Liver (tissue), 3 donors: ENCODE measurements at regions not wholly inside any gene's neighbourhood (a gene's known extent, or its start where the extent isn't known, plus 50 kb on each side); places are given as distances from the start of the nearest gene placed in this dataset.

Experiments used
- ATF3 ChIP-seq: IDR thresholded peaks from 2 replicates; pipeline ENCODE4 v1.6.1; 2016; ENCODE audit warnings: antibody characterized with exemption
- EGR1 ChIP-seq, 2 donors: IDR thresholded peaks; 2 replicates each; pipeline ENCODE4 v1.6.1; 2016 to 2018; ENCODE audit warnings: antibody characterized with exemption in 2 of 2, low read depth in 2 of 2
- FOXA1 ChIP-seq: IDR thresholded peaks from 2 replicates; pipeline ENCODE4 v1.6.1; 2016; ENCODE audit warnings: antibody characterized with exemption
- GABPA ChIP-seq, 2 donors: IDR thresholded peaks in 1 of 2; conservative IDR thresholded peaks in 1 of 2; 2 replicates each; pipeline ENCODE4 v1.6.1; 2016; ENCODE audit warnings: antibody characterized with exemption in 2 of 2, mild to moderate bottlenecking in 1 of 2, moderate library complexity in 1 of 2
- HNF4A ChIP-seq, 2 donors: conservative IDR thresholded peaks; 2 replicates each; pipeline ENCODE4 v1.6.1; 2016; ENCODE audit warnings: antibody characterized with exemption in 2 of 2, mild to moderate bottlenecking in 2 of 2
- MAX ChIP-seq: IDR thresholded peaks from 2 replicates; pipeline ENCODE4 v1.6.1; 2016; ENCODE audit warnings: antibody characterized with exemption
- RAD21 ChIP-seq, 2 donors: IDR thresholded peaks; 2 replicates each; pipeline ENCODE4 v1.6.1; 2016; ENCODE audit warnings: antibody characterized with exemption in 2 of 2, mild to moderate bottlenecking in 2 of 2
- REST ChIP-seq: IDR thresholded peaks from 2 replicates; pipeline ENCODE4 v1.6.1; 2016; ENCODE audit warnings: antibody characterized with exemption, mild to moderate bottlenecking
- TAF1 ChIP-seq: conservative IDR thresholded peaks from 2 replicates; pipeline ENCODE4 v1.6.1; 2016; ENCODE audit warnings: antibody characterized with exemption, mild to moderate bottlenecking
- YY1 ChIP-seq: IDR thresholded peaks from 2 replicates; pipeline ENCODE4 v1.6.1; 2016; ENCODE audit warnings: antibody characterized with exemption, mild to moderate bottlenecking
- TF ChIP-seq, protein P1 (sequence below): fragments of 150-350 bp; IDR thresholded peaks from 2 replicates; pipeline ENCODE4 v1.5.1; 2017; ENCODE audit warnings: improper control_type of control experiment, low read depth, low read length; ENCODE audit not compliant: missing input control
- TF ChIP-seq, protein P2 (sequence below): IDR thresholded peaks from 2 replicates; pipeline ENCODE4 v1.6.1; 2016; ENCODE audit warnings: antibody characterized with exemption
- donor health status: healthy.
- donor health status: healthy.

GRCh38 chr13:104460554-104460953, 1394.3 kb upstream of the SLC10A2 start:
- TF ChIP-seq, protein P1, sequence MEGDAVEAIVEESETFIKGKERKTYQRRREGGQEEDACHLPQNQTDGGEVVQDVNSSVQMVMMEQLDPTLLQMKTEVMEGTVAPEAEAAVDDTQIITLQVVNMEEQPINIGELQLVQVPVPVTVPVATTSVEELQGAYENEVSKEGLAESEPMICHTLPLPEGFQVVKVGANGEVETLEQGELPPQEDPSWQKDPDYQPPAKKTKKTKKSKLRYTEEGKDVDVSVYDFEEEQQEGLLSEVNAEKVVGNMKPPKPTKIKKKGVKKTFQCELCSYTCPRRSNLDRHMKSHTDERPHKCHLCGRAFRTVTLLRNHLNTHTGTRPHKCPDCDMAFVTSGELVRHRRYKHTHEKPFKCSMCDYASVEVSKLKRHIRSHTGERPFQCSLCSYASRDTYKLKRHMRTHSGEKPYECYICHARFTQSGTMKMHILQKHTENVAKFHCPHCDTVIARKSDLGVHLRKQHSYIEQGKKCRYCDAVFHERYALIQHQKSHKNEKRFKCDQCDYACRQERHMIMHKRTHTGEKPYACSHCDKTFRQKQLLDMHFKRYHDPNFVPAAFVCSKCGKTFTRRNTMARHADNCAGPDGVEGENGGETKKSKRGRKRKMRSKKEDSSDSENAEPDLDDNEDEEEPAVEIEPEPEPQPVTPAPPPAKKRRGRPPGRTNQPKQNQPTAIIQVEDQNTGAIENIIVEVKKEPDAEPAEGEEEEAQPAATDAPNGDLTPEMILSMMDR: no peak
- TF ChIP-seq REST (no peak), GABPA (IDR thresholded peaks at IDR 0.05 in 1 of 2, conservative IDR thresholded peaks at IDR 0.05 in 1 of 2) (no peak), TAF1 (no peak), EGR1 (IDR thresholded peaks at IDR 0.05; ENCODE audit: low read depth in 2 of 2) (no peak), MAX (no peak), RAD21 (IDR thresholded peaks at IDR 0.05) (no peak), FOXA1 (no peak), ATF3 (no peak), HNF4A (conservative IDR thresholded peaks at IDR 0.05) (no peak), YY1 (no peak)
- TF ChIP-seq, protein P2, sequence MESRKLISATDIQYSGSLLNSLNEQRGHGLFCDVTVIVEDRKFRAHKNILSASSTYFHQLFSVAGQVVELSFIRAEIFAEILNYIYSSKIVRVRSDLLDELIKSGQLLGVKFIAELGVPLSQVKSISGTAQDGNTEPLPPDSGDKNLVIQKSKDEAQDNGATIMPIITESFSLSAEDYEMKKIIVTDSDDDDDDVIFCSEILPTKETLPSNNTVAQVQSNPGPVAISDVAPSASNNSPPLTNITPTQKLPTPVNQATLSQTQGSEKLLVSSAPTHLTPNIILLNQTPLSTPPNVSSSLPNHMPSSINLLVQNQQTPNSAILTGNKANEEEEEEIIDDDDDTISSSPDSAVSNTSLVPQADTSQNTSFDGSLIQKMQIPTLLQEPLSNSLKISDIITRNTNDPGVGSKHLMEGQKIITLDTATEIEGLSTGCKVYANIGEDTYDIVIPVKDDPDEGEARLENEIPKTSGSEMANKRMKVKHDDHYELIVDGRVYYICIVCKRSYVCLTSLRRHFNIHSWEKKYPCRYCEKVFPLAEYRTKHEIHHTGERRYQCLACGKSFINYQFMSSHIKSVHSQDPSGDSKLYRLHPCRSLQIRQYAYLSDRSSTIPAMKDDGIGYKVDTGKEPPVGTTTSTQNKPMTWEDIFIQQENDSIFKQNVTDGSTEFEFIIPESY: no peak
